OCI-LY7 (cell line): ENCODE measurements at regions not wholly inside any gene's neighbourhood (a gene's known extent, or its start where the extent isn't known, plus 50 kb on each side); places are given as distances from the start of the nearest gene placed in this dataset.

Experiments used
- EZH2phosphoT487 ChIP-seq: fragments of 200-600 bp; sonication (generic); IDR thresholded peaks from 2 replicates; pipeline ENCODE4 v1.6.1; 2018; ENCODE audit warnings: low read depth, borderline replicate concordance, mild to moderate bottlenecking, mixed run types, antibody characterized with exemption, low read length, moderate library complexity, mixed read lengths
- TF ChIP-seq, protein P1 (sequence below): fragments of 200-600 bp; sonication (generic); conservative IDR thresholded peaks from 2 replicates; pipeline ENCODE4 v1.5.1; 2014; ENCODE audit warnings: mild to moderate bottlenecking, antibody characterized with exemption, low read length, moderate library complexity, mixed read lengths

DNA sequence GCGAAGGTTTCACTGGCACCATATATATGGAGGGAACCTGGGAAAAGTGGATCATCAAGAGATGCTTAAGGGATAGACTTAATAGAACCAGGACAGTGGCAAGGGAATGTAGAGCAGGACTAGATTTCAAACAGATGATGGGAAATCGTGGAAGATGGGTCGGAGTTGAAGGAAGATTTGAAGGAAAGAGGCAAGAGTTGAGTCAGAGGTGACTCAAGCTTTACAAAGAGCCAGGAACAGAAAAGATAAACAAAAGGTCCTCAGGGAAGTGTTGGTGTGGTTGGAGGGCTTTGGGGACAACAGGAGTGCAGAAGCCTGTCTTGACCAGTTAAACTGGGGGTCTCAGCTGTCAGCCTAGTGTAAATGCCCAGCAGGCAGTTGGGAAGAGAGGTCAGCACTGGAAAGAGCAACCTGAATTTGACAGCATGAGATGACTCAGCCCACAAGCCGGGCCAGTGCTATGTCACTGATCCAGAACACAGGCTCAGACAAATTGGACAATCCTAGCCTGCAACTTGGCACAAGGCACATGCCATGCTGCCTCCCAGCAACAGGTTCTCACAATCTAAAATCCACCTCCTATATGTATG is 230.5 kb downstream of the IDS start:
- TF ChIP-seq, protein P1, sequence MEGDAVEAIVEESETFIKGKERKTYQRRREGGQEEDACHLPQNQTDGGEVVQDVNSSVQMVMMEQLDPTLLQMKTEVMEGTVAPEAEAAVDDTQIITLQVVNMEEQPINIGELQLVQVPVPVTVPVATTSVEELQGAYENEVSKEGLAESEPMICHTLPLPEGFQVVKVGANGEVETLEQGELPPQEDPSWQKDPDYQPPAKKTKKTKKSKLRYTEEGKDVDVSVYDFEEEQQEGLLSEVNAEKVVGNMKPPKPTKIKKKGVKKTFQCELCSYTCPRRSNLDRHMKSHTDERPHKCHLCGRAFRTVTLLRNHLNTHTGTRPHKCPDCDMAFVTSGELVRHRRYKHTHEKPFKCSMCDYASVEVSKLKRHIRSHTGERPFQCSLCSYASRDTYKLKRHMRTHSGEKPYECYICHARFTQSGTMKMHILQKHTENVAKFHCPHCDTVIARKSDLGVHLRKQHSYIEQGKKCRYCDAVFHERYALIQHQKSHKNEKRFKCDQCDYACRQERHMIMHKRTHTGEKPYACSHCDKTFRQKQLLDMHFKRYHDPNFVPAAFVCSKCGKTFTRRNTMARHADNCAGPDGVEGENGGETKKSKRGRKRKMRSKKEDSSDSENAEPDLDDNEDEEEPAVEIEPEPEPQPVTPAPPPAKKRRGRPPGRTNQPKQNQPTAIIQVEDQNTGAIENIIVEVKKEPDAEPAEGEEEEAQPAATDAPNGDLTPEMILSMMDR: no peak
- no peak for TF ChIP-seq EZH2phosphoT487
